Aorta (tissue), 5 donors: ENCODE measurements at regions not wholly inside any gene's neighbourhood (a gene's known extent, or its start where the extent isn't known, plus 50 kb on each side); places are given as distances from the start of the nearest gene placed in this dataset.

Source experiments
- ATAC-seq: fragments of 200-7000 bp; cut with Tn5 transposase; one replicate; pipeline ENCODE4 v1.9.1; 2022; ENCODE audit warnings: moderate library complexity; ENCODE audit not compliant: low FRiP score
- DNase-seq, 2 donors: peaks; one replicate each; pipeline ENCODE4 v3.0.0-alpha.2; 2020
- H3K27ac ChIP-seq, 2 donors: one replicate each; pipeline ENCODE4 v1.5.1; 2013; ENCODE audit warnings: low read length in 2 of 2, mild to moderate bottlenecking in 2 of 2, moderate library complexity in 2 of 2, control low read depth in 1 of 2, inconsistent platforms in 1 of 2, low read depth in 1 of 2
- H3K27me3 ChIP-seq, 2 donors: one replicate each; pipeline ENCODE4 v1.6.1; 2013; ENCODE audit warnings: control low read depth in 1 of 2, low read length in 1 of 2, mild to moderate bottlenecking in 1 of 2, moderate library complexity in 1 of 2; ENCODE audit not compliant: insufficient read depth in 2 of 2, control insufficient read depth in 1 of 2
- H3K36me3 ChIP-seq, 2 donors: one replicate each; pipeline ENCODE4 v1.6.1; 2013; ENCODE audit warnings: control low read depth in 1 of 2, low read length in 1 of 2, mild to moderate bottlenecking in 1 of 2; ENCODE audit not compliant: insufficient read depth in 2 of 2, control insufficient read depth in 1 of 2
- H3K4me1 ChIP-seq, 2 donors: one replicate each; pipeline ENCODE4 v1.6.1; 2013; ENCODE audit warnings: low read length in 2 of 2, control low read depth in 1 of 2, mild to moderate bottlenecking in 1 of 2, moderate library complexity in 1 of 2; ENCODE audit not compliant: insufficient read depth in 2 of 2, control insufficient read depth in 1 of 2
- H3K4me3 ChIP-seq, 2 donors: one replicate each; pipeline ENCODE4 v1.5.1; 2013; ENCODE audit warnings: low read length in 2 of 2, control low read depth in 1 of 2, mild to moderate bottlenecking in 1 of 2
- H3K9me3 ChIP-seq: one replicate; pipeline ENCODE4 v1.6.1; 2013; ENCODE audit warnings: mild to moderate bottlenecking, low read length; ENCODE audit not compliant: control insufficient read depth
- WGBS, 2 donors: extraction: QIAGEN DNeasy Blood & Tissue Kit; methylation state at CpG; one replicate each; pipeline ENCODE4 v1.1.7; 2013; 5-methylcytosine and 5-hydroxymethylcytosine counted together
- intact Hi-C, 2 donors: fragments of 100-400 bp; cut with DNase I; formaldehyde crosslinking; loops; one replicate each; pipeline versions ENCODE4 v1.14.2 to v1.15.0; 2022
- donor health status: healthy with polysubstance abuse.
- donor health status: Bipolar disorder and iron deficiency.
- donor health status: DM: no; HTN: no; CAD: no.
- donor health status: DM: no; HTN: no; CAD: no.
- donor health status: DM: yes; HTN: yes; CAD: no.

- Histone ChIP-seq H3K4me1 (no peaks in the 10 kb centered on the region), H3K27ac (no peak overlapping the region), H3K27me3 (no peaks in the 10 kb centered on the region), H3K9me3 (no peaks in the 10 kb centered on the region), H3K4me3 (no peak overlapping the region), H3K36me3 (no peaks in the 10 kb centered on the region)
- 81 to 90% methylated on average over 6 of the region's 6 CpGs for WGBS, 2 donors
- DNase-seq (no peak), ATAC-seq (no peak)
- intact Hi-C loops: loop anchor here (5.0 kb wide), 1 partner anchor 1082 kb away; no protein-coding TSS in a partner anchor
These were observed 140.4 kb downstream of the ZNF674 start for GRCh38 chrX:46404774-46405173.

- Histone ChIP-seq H3K27ac (no peak overlapping the region), H3K9me3 (no peaks in the 10 kb centered on the region), H3K36me3 (no peaks in the 10 kb centered on the region), H3K4me3 (no peak overlapping the region), H3K27me3 (no peaks in the 10 kb centered on the region), H3K4me1 (no peaks in the 10 kb centered on the region)
- WGBS, 2 donors: 65 to 83% methylated on average over 5 of the region's 5 CpGs
- intact Hi-C loops: no loop called here
- ATAC-seq (no peak), DNase-seq (no peak)
These were observed 144.4 kb downstream of the ZNF674 start for GRCh38 chrX:46400530-46401443.

GRCh38 chrX:46398874-46399273 lies 146.3 kb downstream of the ZNF674 start:
- H3K4me3 ChIP-seq: no peak overlapping the region

GRCh38 chrX:46398126-46398525 lies 147.1 kb downstream of the ZNF674 start:
- Histone ChIP-seq H3K27me3 (no peaks in the 10 kb centered on the region), H3K27ac (no peak overlapping the region), H3K4me1 (no peaks in the 10 kb centered on the region), H3K36me3 (no peaks in the 10 kb centered on the region), H3K4me3 (no peak overlapping the region), H3K9me3 (no peaks in the 10 kb centered on the region)
- ATAC-seq: no peak
- WGBS, 2 donors: 29 to 67% methylated on average over 1 of the region's 1 CpG
- intact Hi-C loops: no loop called here
- DNase-seq: no peak

More at GRCh38 chrX:46398874-46399273, 146.3 kb downstream of the ZNF674 start:
- no peak for ATAC-seq
- no peak for DNase-seq
- Histone ChIP-seq H3K27ac (no peak overlapping the region), H3K27me3 (no peaks in the 10 kb centered on the region), H3K36me3 (no peaks in the 10 kb centered on the region), H3K9me3 (no peaks in the 10 kb centered on the region), H3K4me1 (no peaks in the 10 kb centered on the region)
- intact Hi-C loops: no loop called here
- 91% methylated on average over 1 of the region's 1 CpG for WGBS, 2 donors

GRCh38 chrX:46386511-46386910 lies 158.7 kb downstream of the ZNF674 start:
- intact Hi-C loops: no loop called here
- H3K27me3 ChIP-seq: no peaks in the 10 kb centered on the region
- no peak for ATAC-seq

GRCh38 chrX:46383006-46383405 lies 162.2 kb downstream of the ZNF674 start:
- WGBS, 2 donors: 98% methylated on average over 2 of the region's 2 CpGs
- H3K27me3 ChIP-seq: no peaks in the 10 kb centered on the region
- H3K9me3 ChIP-seq: no peaks in the 10 kb centered on the region
- ATAC-seq: no peak
- no peak for DNase-seq
- H3K4me3 ChIP-seq: no peak overlapping the region
- H3K27ac ChIP-seq: no peak overlapping the region
- H3K36me3 ChIP-seq: no peaks in the 10 kb centered on the region
- H3K4me1 ChIP-seq: no peaks in the 10 kb centered on the region
- intact Hi-C loops: no loop called here

More at GRCh38 chrX:46386511-46386910, 158.7 kb downstream of the ZNF674 start:
- DNase-seq: no peak
- Histone ChIP-seq H3K9me3 (no peaks in the 10 kb centered on the region), H3K4me1 (no peaks in the 10 kb centered on the region), H3K27ac (no peak overlapping the region), H3K36me3 (no peaks in the 10 kb centered on the region), H3K4me3 (no peak overlapping the region)

GRCh38 chrX:46382595-46382994 lies 162.6 kb downstream of the ZNF674 start:
- intact Hi-C loops: no loop called here
- WGBS, 2 donors: 85 to 92% methylated on average over 2 of the region's 2 CpGs
- H3K9me3 ChIP-seq: no peaks in the 10 kb centered on the region

GRCh38 chrX:46381630-46382029 lies 163.6 kb downstream of the ZNF674 start:
- no peaks in the 10 kb centered on the region for H3K4me1 ChIP-seq
- H3K27ac ChIP-seq: no peak overlapping the region
- DNase-seq (no peak), ATAC-seq (no peak)
- no peaks in the 10 kb centered on the region for H3K9me3 ChIP-seq
- H3K36me3 ChIP-seq: no peaks in the 10 kb centered on the region
- no peak overlapping the region for H3K4me3 ChIP-seq
- no peaks in the 10 kb centered on the region for H3K27me3 ChIP-seq
- intact Hi-C loops: no loop called here
- WGBS, 2 donors: 68 to 90% methylated on average over 2 of the region's 2 CpGs

More at GRCh38 chrX:46382595-46382994, 162.6 kb downstream of the ZNF674 start:
- Histone ChIP-seq H3K27ac (no peak overlapping the region), H3K27me3 (no peaks in the 10 kb centered on the region), H3K4me1 (no peaks in the 10 kb centered on the region), H3K4me3 (no peak overlapping the region), H3K36me3 (no peaks in the 10 kb centered on the region)
- no peak for ATAC-seq
- DNase-seq: no peak

- intact Hi-C loops: no loop called here
- Histone ChIP-seq H3K9me3 (no peaks in the 10 kb centered on the region), H3K36me3 (no peaks in the 10 kb centered on the region), H3K27ac (no peak overlapping the region), H3K27me3 (no peaks in the 10 kb centered on the region), H3K4me1 (no peaks in the 10 kb centered on the region), H3K4me3 (no peak overlapping the region)
- no peak for DNase-seq
- 25 to 43% methylated on average over 3 of the region's 3 CpGs for WGBS, 2 donors
- ATAC-seq: no peak
These were observed 165.0 kb downstream of the ZNF674 start for GRCh38 chrX:46380148-46380752.
